ENCODE measurements at regions not wholly inside any gene's neighbourhood (a gene's known extent, or its start where the extent isn't known, plus 50 kb on each side); places are given as distances from the start of the nearest gene placed in this dataset.

DNA sequence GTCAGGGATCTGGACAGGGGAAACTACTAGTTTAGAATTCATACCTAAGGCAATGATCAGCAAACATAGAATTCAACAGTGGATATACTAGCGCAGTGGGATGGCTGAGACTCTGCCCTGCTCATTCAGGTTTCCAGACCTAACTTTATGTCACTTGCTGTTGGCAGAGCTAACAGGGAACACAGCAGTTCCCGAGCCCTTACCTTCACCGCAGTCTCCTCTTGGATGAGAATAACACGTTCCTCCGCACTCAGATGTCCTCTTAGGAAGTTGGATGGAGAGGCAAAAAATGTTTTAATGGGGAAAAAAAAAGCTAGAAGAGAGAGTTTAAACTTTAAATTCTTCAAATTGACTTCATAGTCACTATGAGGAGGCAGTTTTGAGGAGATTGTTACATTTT, 159.7 kb upstream of the FREM2 start:
- Histone ChIP-seq H3K4me1 (ENCODE audit: insufficient read depth, low read length) (no peaks in the 10 kb centered on the region), H3K27me3 (ENCODE audit: insufficient read depth, low read length) (no peaks in the 10 kb centered on the region), H3K4me3 (ENCODE audit: insufficient read depth, low read length) (no peak overlapping the region), H3K4me2 (ENCODE audit: insufficient read depth, low read length) (no peak overlapping the region), H3K79me2 (ENCODE audit: insufficient read depth, low read length) (no peaks in the 10 kb centered on the region), H3K27ac (ENCODE audit: low read depth, low read length) (no peak overlapping the region), H3K9me3 (ENCODE audit: low read depth, low read length) (no peaks in the 10 kb centered on the region), H2AFZ (ENCODE audit: low read length) (no peak overlapping the region), H3K36me3 (ENCODE audit: insufficient read depth, low read length) (no peaks in the 10 kb centered on the region), H4K20me1 (ENCODE audit: insufficient read depth, low read length) (no peaks in the 10 kb centered on the region)
- no peak for DNase-seq (ENCODE audit: insufficient read length, low spot score, missing footprints)
- TF ChIP-seq, protein P1, sequence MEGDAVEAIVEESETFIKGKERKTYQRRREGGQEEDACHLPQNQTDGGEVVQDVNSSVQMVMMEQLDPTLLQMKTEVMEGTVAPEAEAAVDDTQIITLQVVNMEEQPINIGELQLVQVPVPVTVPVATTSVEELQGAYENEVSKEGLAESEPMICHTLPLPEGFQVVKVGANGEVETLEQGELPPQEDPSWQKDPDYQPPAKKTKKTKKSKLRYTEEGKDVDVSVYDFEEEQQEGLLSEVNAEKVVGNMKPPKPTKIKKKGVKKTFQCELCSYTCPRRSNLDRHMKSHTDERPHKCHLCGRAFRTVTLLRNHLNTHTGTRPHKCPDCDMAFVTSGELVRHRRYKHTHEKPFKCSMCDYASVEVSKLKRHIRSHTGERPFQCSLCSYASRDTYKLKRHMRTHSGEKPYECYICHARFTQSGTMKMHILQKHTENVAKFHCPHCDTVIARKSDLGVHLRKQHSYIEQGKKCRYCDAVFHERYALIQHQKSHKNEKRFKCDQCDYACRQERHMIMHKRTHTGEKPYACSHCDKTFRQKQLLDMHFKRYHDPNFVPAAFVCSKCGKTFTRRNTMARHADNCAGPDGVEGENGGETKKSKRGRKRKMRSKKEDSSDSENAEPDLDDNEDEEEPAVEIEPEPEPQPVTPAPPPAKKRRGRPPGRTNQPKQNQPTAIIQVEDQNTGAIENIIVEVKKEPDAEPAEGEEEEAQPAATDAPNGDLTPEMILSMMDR (IDR thresholded peaks at IDR 0.05; ENCODE audit: extremely low read depth, low read depth, low read length) = no peak

DNA sequence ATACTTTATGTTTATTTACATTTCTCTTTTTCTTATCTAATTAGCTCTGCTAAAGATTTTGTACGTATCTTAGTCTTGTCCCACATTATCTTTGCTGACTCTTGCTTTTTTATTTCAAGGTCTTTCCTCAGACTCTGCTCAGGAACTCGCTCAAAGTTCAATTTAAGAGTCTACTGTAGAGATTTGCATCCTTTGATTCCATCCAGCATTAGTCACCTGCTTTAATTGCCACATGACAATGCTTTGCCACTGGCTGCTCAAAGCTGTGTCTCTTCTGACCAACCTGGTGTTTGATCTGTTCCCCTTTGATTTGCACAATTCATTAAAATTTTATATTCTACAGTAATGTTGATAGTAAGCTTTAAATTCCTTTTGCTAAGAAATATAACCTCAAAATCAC, 157.9 kb upstream of the FREM2 start:
- Histone ChIP-seq H4K20me1 (ENCODE audit: insufficient read depth, low read length) (no peaks in the 10 kb centered on the region), H3K4me2 (ENCODE audit: insufficient read depth, low read length) (no peak overlapping the region), H3K79me2 (ENCODE audit: insufficient read depth, low read length) (no peaks in the 10 kb centered on the region), H3K36me3 (ENCODE audit: insufficient read depth, low read length) (no peaks in the 10 kb centered on the region), H3K27ac (ENCODE audit: low read depth, low read length) (no peak overlapping the region), H3K27me3 (ENCODE audit: insufficient read depth, low read length) (no peaks in the 10 kb centered on the region), H2AFZ (ENCODE audit: low read length) (no peak overlapping the region), H3K4me3 (ENCODE audit: insufficient read depth, low read length) (no peak overlapping the region), H3K4me1 (ENCODE audit: insufficient read depth, low read length) (no peaks in the 10 kb centered on the region), H3K9me3 (ENCODE audit: low read depth, low read length) (no peaks in the 10 kb centered on the region)
- TF ChIP-seq, protein P1 (IDR thresholded peaks at IDR 0.05; ENCODE audit: extremely low read depth, low read depth, low read length) = no peak
- DNase-seq (ENCODE audit: insufficient read length, low spot score, missing footprints) = no peak

DNA sequence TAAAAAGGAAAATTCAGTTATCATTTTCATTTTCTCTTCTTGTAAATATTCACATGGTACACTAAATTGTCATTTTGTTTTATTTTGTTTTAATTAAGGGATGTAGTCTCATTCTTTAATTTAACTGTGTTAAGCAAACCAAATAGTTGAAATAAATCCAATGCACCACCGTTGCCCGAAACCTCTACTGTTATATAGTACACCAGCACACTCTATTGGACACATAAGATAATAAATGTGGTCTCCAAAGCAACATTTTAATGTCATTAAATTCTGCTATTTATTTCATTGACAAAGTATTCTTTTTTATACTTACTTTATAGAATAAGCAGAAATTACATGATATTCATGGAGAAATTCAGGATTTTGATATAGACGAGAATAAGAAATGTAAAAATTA, 156.4 kb upstream of the FREM2 start:
- Histone ChIP-seq H3K27ac (ENCODE audit: low read depth, low read length) (no peak overlapping the region), H3K4me1 (ENCODE audit: insufficient read depth, low read length) (no peaks in the 10 kb centered on the region), H2AFZ (ENCODE audit: low read length) (no peak overlapping the region), H3K79me2 (ENCODE audit: insufficient read depth, low read length) (no peaks in the 10 kb centered on the region), H3K4me2 (ENCODE audit: insufficient read depth, low read length) (no peak overlapping the region), H3K9me3 (ENCODE audit: low read depth, low read length) (no peaks in the 10 kb centered on the region), H3K36me3 (ENCODE audit: insufficient read depth, low read length) (no peaks in the 10 kb centered on the region), H3K27me3 (ENCODE audit: insufficient read depth, low read length) (no peaks in the 10 kb centered on the region), H3K4me3 (ENCODE audit: insufficient read depth, low read length) (no peak overlapping the region), H4K20me1 (ENCODE audit: insufficient read depth, low read length) (no peaks in the 10 kb centered on the region)
- TF ChIP-seq, protein P1 (IDR thresholded peaks at IDR 0.05; ENCODE audit: extremely low read depth, low read depth, low read length) = peak; percentile 41
- DNase-seq (ENCODE audit: insufficient read length, low spot score, missing footprints) = no peak

DNA sequence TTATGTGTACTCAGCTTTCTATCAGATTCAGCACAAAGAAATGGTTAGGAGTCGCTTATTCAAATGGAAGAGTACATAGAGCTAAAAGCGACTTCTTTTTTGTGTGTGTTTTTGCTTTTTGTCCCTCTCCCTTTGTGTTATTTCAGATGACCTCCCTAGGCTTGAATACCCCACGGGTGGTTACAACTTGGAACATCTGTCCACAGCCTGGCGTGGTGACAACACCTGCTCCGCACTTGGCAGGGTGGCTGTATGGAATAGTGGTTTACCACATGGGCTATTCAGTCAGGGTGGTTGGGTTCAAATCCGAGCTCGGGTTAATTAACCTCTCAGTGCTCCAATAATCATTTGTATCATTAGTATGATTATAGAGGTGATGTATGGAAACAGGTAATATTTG, 151.6 kb upstream of the FREM2 start:
- H3K4me3 ChIP-seq (ENCODE audit: insufficient read depth, low read length) = no peak overlapping the region
- H4K20me1 ChIP-seq (ENCODE audit: insufficient read depth, low read length) = no peaks in the 10 kb centered on the region
- H2AFZ ChIP-seq (ENCODE audit: low read length) = no peak overlapping the region
- H3K9me3 ChIP-seq (ENCODE audit: low read depth, low read length) = no peaks in the 10 kb centered on the region
- no peak overlapping the region for H3K4me2 ChIP-seq (ENCODE audit: insufficient read depth, low read length)
- no peak overlapping the region for H3K27ac ChIP-seq (ENCODE audit: low read depth, low read length)
- no peaks in the 10 kb centered on the region for H3K4me1 ChIP-seq (ENCODE audit: insufficient read depth, low read length)
- TF ChIP-seq, protein P1 (IDR thresholded peaks at IDR 0.05; ENCODE audit: extremely low read depth, low read depth, low read length) = no peak
- no peaks in the 10 kb centered on the region for H3K79me2 ChIP-seq (ENCODE audit: insufficient read depth, low read length)
- DNase-seq (ENCODE audit: insufficient read length, low spot score, missing footprints) = no peak
- no peaks in the 10 kb centered on the region for H3K27me3 ChIP-seq (ENCODE audit: insufficient read depth, low read length)
- H3K36me3 ChIP-seq (ENCODE audit: insufficient read depth, low read length) = no peaks in the 10 kb centered on the region

All from osteoblast (primary cell).